GM12873 (cell line): ENCODE measurements at regions not wholly inside any gene's neighbourhood (a gene's known extent, or its start where the extent isn't known, plus 50 kb on each side); places are given as distances from the start of the nearest gene placed in this dataset.

Source experiments
- TF ChIP-seq, protein P1 (sequence below): IDR thresholded peaks from 2 replicates; pipeline ENCODE4 v1.5.1; 2012; ENCODE audit warnings: low read depth, mild to moderate bottlenecking, moderate library complexity, low read length, control low read depth; ENCODE audit not compliant: insufficient read depth; ENCODE audit errors: missing control alignments

- TF ChIP-seq, protein P1, sequence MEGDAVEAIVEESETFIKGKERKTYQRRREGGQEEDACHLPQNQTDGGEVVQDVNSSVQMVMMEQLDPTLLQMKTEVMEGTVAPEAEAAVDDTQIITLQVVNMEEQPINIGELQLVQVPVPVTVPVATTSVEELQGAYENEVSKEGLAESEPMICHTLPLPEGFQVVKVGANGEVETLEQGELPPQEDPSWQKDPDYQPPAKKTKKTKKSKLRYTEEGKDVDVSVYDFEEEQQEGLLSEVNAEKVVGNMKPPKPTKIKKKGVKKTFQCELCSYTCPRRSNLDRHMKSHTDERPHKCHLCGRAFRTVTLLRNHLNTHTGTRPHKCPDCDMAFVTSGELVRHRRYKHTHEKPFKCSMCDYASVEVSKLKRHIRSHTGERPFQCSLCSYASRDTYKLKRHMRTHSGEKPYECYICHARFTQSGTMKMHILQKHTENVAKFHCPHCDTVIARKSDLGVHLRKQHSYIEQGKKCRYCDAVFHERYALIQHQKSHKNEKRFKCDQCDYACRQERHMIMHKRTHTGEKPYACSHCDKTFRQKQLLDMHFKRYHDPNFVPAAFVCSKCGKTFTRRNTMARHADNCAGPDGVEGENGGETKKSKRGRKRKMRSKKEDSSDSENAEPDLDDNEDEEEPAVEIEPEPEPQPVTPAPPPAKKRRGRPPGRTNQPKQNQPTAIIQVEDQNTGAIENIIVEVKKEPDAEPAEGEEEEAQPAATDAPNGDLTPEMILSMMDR, result no peak
Observed at GRCh38 chr13:55263045-55263444, 1877.7 kb upstream of the PRR20A start.

DNA sequence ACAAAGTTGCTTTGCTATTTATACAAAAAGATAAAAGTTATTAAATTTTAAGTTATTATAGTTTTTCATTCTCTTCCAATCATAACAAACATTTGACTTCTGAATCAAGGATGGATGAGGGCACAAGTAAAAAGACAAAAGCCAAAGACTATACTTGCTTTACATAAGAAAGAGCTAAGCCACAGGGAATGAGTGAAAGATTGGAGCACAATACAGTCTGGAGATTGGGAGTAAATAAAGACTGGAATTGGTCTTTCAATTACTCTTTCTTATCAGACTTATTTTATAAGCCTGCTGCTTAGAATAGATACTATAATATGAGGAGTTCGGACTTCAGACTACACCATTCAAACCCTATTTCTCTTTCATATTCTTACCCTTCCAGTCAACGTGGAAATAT, 1874.1 kb upstream of the PRR20A start:
- TF ChIP-seq, protein P1, result no peak

DNA sequence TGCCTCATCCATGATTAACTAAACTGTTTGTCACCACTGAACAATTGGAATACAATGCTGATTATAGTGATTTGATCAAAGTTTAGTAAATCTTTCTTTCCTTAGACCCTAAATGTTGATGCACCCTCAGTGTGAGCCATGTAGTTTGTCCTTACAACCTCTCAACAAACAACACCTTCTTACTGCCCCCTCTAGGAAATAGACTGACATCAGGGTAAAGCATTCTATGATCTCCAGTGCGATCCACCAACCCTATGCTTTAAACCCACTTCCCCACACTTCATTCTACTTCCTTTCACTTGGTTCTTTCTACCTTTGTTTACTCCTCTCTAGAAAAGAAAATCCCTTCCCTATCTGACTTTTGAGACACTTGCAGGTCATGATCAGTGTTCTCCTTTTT, 1842.5 kb upstream of the PRR20A start:
- TF ChIP-seq, protein P1, result no peak

DNA sequence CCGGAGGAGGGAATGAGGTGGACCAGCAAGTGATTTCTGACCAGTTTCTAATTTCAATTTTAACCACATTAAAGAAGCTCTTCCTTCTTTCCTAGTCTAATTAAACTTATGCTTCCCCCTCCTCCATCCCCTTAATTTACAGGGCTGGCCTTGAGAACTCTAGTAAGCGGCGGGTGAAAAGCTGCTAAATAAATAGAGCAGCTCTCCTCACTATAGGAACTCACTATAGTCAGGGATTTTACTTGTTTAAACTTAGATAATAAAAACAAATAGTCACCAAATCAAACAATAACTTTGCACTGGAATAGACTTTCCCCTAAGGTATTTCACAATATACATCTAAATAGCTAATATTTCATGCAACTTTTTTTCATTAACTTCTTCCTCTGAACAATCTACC, 1838.2 kb upstream of the PRR20A start:
- TF ChIP-seq, protein P1, result no peak

- TF ChIP-seq, protein P1, result no peak
Observed at GRCh38 chr13:55307909-55308308, 1832.8 kb upstream of the PRR20A start.

- TF ChIP-seq, protein P1, result no peak
Observed at GRCh38 chr13:55341891-55342290, 1798.8 kb upstream of the PRR20A start.

DNA sequence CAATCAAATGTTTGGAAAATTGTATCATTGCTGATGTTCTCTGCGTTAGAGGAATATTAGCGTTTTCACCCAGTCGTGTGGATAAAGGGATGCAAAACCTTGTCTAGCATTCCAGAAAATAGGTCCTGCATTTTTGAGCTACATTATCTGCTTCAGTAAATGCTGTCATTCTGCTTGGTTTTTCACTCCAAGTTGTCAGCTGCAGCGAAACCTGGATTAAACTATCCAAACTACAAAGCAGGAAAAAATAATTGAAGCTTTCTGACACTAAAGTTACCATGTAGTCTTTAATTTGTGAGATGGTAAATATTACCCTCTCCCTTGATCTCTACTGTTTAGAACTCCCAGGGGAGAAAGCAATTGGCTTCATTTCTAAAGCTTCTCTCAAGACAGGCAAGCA, 1795.5 kb upstream of the PRR20A start:
- TF ChIP-seq, protein P1, result no peak
